Fibroblast of the aortic adventitia (primary cell): ENCODE measurements at regions not wholly inside any gene's neighbourhood (a gene's known extent, or its start where the extent isn't known, plus 50 kb on each side); places are given as distances from the start of the nearest gene placed in this dataset.
"Not testable (repeated sequence)": the region's sequence is repeated elsewhere in the genome, so short reads cannot be mapped to it uniquely, and the experiment has no call there.

Experiments used
- DNase-seq: peaks from one replicate; pipeline ENCODE4 v3.0.0-alpha.2; 2010; ENCODE audit warnings: low read depth
- H3K4me3 ChIP-seq: 2 replicates; pipeline ENCODE4 v1.5.1; 2011; ENCODE audit warnings: low read depth, mild to moderate bottlenecking, control low read depth, low read length, moderate library complexity
- CTCF ChIP-seq: IDR thresholded peaks from 2 replicates; pipeline ENCODE4 v1.5.1; 2011; ENCODE audit warnings: mild to moderate bottlenecking, low read length, control low read depth, inconsistent platforms; ENCODE audit not compliant: insufficient read depth

DNA sequence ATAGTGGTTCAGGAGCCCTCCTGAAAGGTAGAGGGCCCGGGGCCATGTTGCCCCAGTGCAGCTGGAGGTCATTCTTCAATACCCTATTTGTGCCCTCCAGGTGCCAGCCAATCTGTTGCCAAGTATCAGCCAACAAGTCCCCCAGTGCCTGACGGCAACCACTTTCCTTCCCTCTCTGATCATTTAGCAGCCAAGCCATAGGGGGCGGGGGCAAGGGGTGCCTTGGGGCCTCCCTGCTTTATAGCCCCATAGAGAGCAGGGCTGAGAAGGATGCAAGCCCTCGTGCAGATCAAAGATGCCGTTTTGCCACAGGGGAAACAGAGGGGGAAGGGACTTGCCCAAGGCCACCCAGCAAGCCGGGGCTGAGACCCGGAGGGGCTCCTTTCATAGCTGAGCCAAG lies 149.0 kb upstream of the CHST15 start:
- H3K4me3 ChIP-seq, result no peak overlapping the region
- no peak for DNase-seq
- TF ChIP-seq CTCF, result no peak

- not testable (repeated sequence) for H3K4me3 ChIP-seq, DNase-seq
Measured at GRCh38 chr10:124241510-124241909, 148.1 kb upstream of the CHST15 start.

GRCh38 chr10:124240839-124241291 lies 147.5 kb upstream of the CHST15 start:
- TF ChIP-seq CTCF, result no peak
- DNase-seq, result no peak
- no peak overlapping the region for H3K4me3 ChIP-seq

GRCh38 chr10:124239696-124240095 lies 146.3 kb upstream of the CHST15 start:
- TF ChIP-seq CTCF, result no peak
- H3K4me3 ChIP-seq, result no peak overlapping the region
- no peak for DNase-seq

- no peak for DNase-seq
- no peak for TF ChIP-seq CTCF
Measured at GRCh38 chr10:124239134-124239533, 145.7 kb upstream of the CHST15 start.

DNA sequence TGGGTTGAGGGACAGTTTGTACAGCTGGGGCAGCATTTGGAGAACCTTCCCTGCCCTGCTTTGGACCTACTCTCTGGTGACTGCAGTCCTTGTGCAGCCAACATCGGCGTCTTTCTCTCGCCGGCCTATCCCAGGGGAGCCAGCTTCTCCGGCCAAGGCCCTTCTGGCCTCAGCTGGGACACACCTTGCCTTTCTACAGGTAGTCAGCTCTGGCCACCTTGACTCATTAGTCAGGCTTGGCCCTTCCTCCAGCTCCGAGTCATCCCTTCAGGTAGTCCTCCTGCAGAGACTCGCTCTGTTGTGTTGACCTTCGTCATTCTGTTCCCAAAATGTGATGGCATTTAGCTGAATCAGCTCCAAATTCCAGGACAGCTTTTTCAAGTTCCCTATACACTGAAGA lies 145.0 kb upstream of the CHST15 start:
- TF ChIP-seq CTCF, result no peak
- H3K4me3 ChIP-seq, result no peak overlapping the region
- DNase-seq, result no peak

More at GRCh38 chr10:124239134-124239533, 145.7 kb upstream of the CHST15 start:
- no peak overlapping the region for H3K4me3 ChIP-seq

DNA sequence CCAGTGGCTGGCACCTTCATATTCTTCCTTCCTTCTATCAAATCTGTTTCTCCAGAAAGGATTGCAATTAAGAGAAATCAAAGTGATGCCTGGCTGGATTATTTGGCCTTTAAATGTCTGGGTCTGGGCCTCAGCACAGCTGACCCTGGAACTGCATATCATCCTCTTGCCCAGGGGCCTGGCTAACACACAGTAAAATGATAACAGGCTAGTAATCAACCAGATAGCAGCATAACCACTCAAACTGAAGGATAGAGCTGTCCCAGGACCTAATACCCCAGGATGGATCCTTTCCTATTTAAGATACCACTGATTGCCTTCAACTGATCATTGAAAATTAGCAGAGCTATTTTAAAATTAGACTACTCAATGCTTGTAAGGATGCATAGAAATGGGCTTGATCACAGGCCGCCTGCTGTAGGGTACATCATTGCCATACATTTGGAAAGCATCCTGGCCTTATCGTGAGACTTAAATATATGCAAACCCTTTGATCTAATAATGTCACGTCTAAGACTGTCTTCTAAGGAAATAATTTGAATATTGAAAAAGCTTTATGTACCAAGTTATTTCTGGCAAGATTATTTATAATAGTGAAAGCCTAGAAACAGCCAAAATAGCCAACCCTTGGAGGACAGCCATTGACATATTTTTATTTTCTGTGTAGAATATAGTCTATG lies 144.0 kb upstream of the CHST15 start:
- no peak overlapping the region for H3K4me3 ChIP-seq
- DNase-seq, result no peak
- TF ChIP-seq CTCF, result no peak
